CD14-positive monocyte (primary cell): ENCODE measurements at regions not wholly inside any gene's neighbourhood (a gene's known extent, or its start where the extent isn't known, plus 50 kb on each side); places are given as distances from the start of the nearest gene placed in this dataset.

Experiments used
- DNase-seq, 3 donors: peaks; one replicate each; pipeline ENCODE4 v3.0.0-alpha.2; 2011 to 2022
- H2AFZ ChIP-seq: 2 replicates; pipeline ENCODE4 v1.6.0; 2012; ENCODE audit warnings: mild to moderate bottlenecking, low read depth, low read length, inconsistent platforms; ENCODE audit not compliant: insufficient read depth, poor library complexity, severe bottlenecking
- H3K27ac ChIP-seq, 2 donors: 1 replicate in 1 of 2; 2 replicates in 1 of 2; pipeline ENCODE4 v1.5.1; 2012 to 2013; ENCODE audit warnings: low read length in 2 of 2, control low read depth in 1 of 2, inconsistent platforms in 1 of 2, low read depth in 1 of 2, mild to moderate bottlenecking in 1 of 2
- H3K27me3 ChIP-seq, 2 donors: one replicate each; pipeline versions ENCODE4 v1.6.0 to v1.6.1; 2011 to 2013; ENCODE audit warnings: low read length in 2 of 2; ENCODE audit not compliant: control insufficient read depth in 2 of 2, insufficient read depth in 2 of 2
- H3K36me3 ChIP-seq, 2 donors: replicated peaks in 1 of 2; 1 replicate in 1 of 2; 2 replicates in 1 of 2; pipeline versions ENCODE4 v1.5.1 to v1.6.1; 2012 to 2013; ENCODE audit warnings: low read length in 2 of 2, control low read depth in 1 of 2, inconsistent platforms in 1 of 2, mild to moderate bottlenecking in 1 of 2; ENCODE audit not compliant: insufficient read depth in 2 of 2, control insufficient read depth in 1 of 2
- H3K4me1 ChIP-seq, 2 donors: 1 replicate in 1 of 2; 2 replicates in 1 of 2; pipeline versions ENCODE4 v1.5.1 to v1.6.1; 2012 to 2013; ENCODE audit warnings: low read length in 2 of 2, control low read depth in 1 of 2, inconsistent platforms in 1 of 2, mild to moderate bottlenecking in 1 of 2, moderate library complexity in 1 of 2; ENCODE audit not compliant: insufficient read depth in 2 of 2, control insufficient read depth in 1 of 2
- H3K4me2 ChIP-seq: replicated peaks from 2 replicates; pipeline ENCODE3; 2012; ENCODE audit warnings: low read length, moderate library complexity, mild to moderate bottlenecking; ENCODE audit not compliant: poor library complexity, severe bottlenecking; ENCODE audit errors: extremely low read depth
- H3K4me3 ChIP-seq, 3 experiments: fragments of 200-600 bp in 1 of 3; sonication (generic) in 1 of 3; replicated peaks in 1 of 3; 1 replicate in 2 of 3; 2 replicates in 1 of 3; pipeline ENCODE4 v1.5.1; 2011 to 2013; ENCODE audit warnings: low read length in 3 of 3, mild to moderate bottlenecking in 3 of 3, control low read depth in 2 of 3, low read depth in 2 of 3, inconsistent platforms in 1 of 3, moderate library complexity in 1 of 3
- H3K79me2 ChIP-seq: 2 replicates; pipeline ENCODE4 v1.6.0; 2012; ENCODE audit warnings: mild to moderate bottlenecking, control low read depth, inconsistent platforms, low read length, moderate library complexity; ENCODE audit not compliant: insufficient read depth
- H3K9ac ChIP-seq: 2 replicates; pipeline ENCODE4 v1.6.0; 2017; ENCODE audit warnings: low read length, mild to moderate bottlenecking; ENCODE audit not compliant: insufficient read depth, poor library complexity, severe bottlenecking
- H3K9me3 ChIP-seq, 2 donors: replicated peaks in 1 of 2; 1 replicate in 1 of 2; 2 replicates in 1 of 2; pipeline versions ENCODE4 v1.5.1 to v1.6.1; 2012 to 2013; ENCODE audit warnings: low read length in 2 of 2, control low read depth in 1 of 2; ENCODE audit not compliant: control insufficient read depth in 1 of 2, insufficient read depth in 1 of 2
- H4K20me1 ChIP-seq: 2 replicates; pipeline ENCODE4 v1.6.0; 2012; ENCODE audit warnings: mild to moderate bottlenecking, low read length, control low read depth, moderate library complexity; ENCODE audit not compliant: insufficient read depth
- H3K27ac Mint-ChIP-seq, 7 donors: one replicate each; pipeline ENCODE4 v1.8.0; 2020; ENCODE audit warnings: mild to moderate bottlenecking in 7 of 7, mixed read lengths in 7 of 7, moderate library complexity in 6 of 7, inconsistent platforms in 2 of 7
- H3K27me3 Mint-ChIP-seq, 3 donors: one replicate each; pipeline ENCODE4 v1.8.0; 2021 to 2022; ENCODE audit warnings: low read depth in 3 of 3, mild to moderate bottlenecking in 3 of 3, mixed read lengths in 3 of 3, moderate library complexity in 3 of 3, inconsistent platforms in 1 of 3
- H3K36me3 Mint-ChIP-seq, 2 donors: one replicate each; pipeline ENCODE4 v1.8.0; 2020; ENCODE audit warnings: mixed read lengths in 2 of 2, inconsistent platforms in 1 of 2, mild to moderate bottlenecking in 1 of 2
- H3K4me1 Mint-ChIP-seq: one replicate; pipeline ENCODE4 v1.8.0; 2020; ENCODE audit warnings: mild to moderate bottlenecking, mixed read lengths
- H3K4me3 Mint-ChIP-seq, 2 donors: one replicate each; pipeline ENCODE4 v1.8.0; 2020; ENCODE audit warnings: mild to moderate bottlenecking in 2 of 2, mixed read lengths in 2 of 2, moderate library complexity in 1 of 2
- H3K9me3 Mint-ChIP-seq, 7 donors: one replicate each; pipeline ENCODE4 v1.8.0; 2020 to 2022; ENCODE audit warnings: mixed read lengths in 7 of 7, mild to moderate bottlenecking in 6 of 7, moderate library complexity in 6 of 7, inconsistent platforms in 2 of 7
- CTCF ChIP-seq: fragments of 200-600 bp; IDR thresholded peaks from one replicate; pipeline ENCODE4 v1.8.0; 2022; ENCODE audit warnings: antibody characterized with exemption, mild to moderate bottlenecking
- WGBS: methylation state at CpG from one replicate; pipeline ENCODE4 v1.1.5; 2013; ENCODE audit warnings: missing lambda C conversion rate; ENCODE audit not compliant: insufficient coverage; 5-methylcytosine and 5-hydroxymethylcytosine counted together
- intact Hi-C, 2 donors: fragments of 100-400 bp; cut with micrococcal nuclease; formaldehyde crosslinking; loops; one replicate each; pipeline versions ENCODE4 v1.15.0 to v1.15.1; 2023

- Histone ChIP-seq H3K9me3 (no peaks in the 10 kb centered on the region), H3K9ac (no peak overlapping the region), H3K27me3 (no peaks in the 10 kb centered on the region), H3K4me1 (no peaks in the 10 kb centered on the region), H3K4me2 (no peak overlapping the region), H2AFZ (no peak overlapping the region), H3K36me3 (no peaks in the 10 kb centered on the region), H3K27ac (no peak overlapping the region), H3K79me2 (no peaks in the 10 kb centered on the region), H3K4me3 (no peak overlapping the region), H4K20me1 (no peaks in the 10 kb centered on the region)
- H3K27ac Mint-ChIP-seq = no peak overlapping the region
- WGBS = 67% methylated on average over 2 of the region's 2 CpGs
- no peaks in the 10 kb centered on the region for H3K4me1 Mint-ChIP-seq
- H3K4me3 Mint-ChIP-seq = no peak overlapping the region
- no peaks in the 10 kb centered on the region for H3K36me3 Mint-ChIP-seq
- TF ChIP-seq CTCF = no peak
- peaks cover 0 to 2% (median 0%) of the 10 kb centered on the region in 7 donors for H3K9me3 Mint-ChIP-seq
- H3K27me3 Mint-ChIP-seq = no peaks in the 10 kb centered on the region
- no peak for DNase-seq
- intact Hi-C loops = no loop called here
Observed at GRCh38 chr6:54050750-54051149, 60.5 kb upstream of the MLIP start.

GRCh38 chr6:54053881-54054391 is 57.3 kb upstream of the MLIP start:
- no peaks in the 10 kb centered on the region for H3K9me3 ChIP-seq
- H3K9me3 Mint-ChIP-seq = peaks cover 0 to 2% (median 0%) of the 10 kb centered on the region in 7 donors
- no peak for DNase-seq
- H3K79me2 ChIP-seq = no peaks in the 10 kb centered on the region
- no peak overlapping the region for H2AFZ ChIP-seq
- no peaks in the 10 kb centered on the region for H3K36me3 ChIP-seq
- H3K27me3 ChIP-seq = no peaks in the 10 kb centered on the region
- H3K4me3 ChIP-seq = no peak overlapping the region
- intact Hi-C loops = no loop called here
- 86% methylated on average over 2 of the region's 4 CpGs for WGBS
- no peak overlapping the region for H3K9ac ChIP-seq
- H3K27me3 Mint-ChIP-seq = no peaks in the 10 kb centered on the region
- no peaks in the 10 kb centered on the region for H3K4me1 ChIP-seq
- TF ChIP-seq CTCF = no peak
- H3K4me1 Mint-ChIP-seq = no peaks in the 10 kb centered on the region
- H3K4me2 ChIP-seq = no peak overlapping the region
- no peak overlapping the region for H3K27ac Mint-ChIP-seq
- no peak overlapping the region for H3K27ac ChIP-seq
- no peaks in the 10 kb centered on the region for H4K20me1 ChIP-seq
- H3K4me3 Mint-ChIP-seq = no peak overlapping the region
- no peaks in the 10 kb centered on the region for H3K36me3 Mint-ChIP-seq
